Activated gamma-delta T cell treated with anti-CD3 and anti-CD28 coated beads, Interleukin-2, amount 50 U/mL, for 16 hours (primary cell): ENCODE measurements at regions not wholly inside any gene's neighbourhood (a gene's known extent, or its start where the extent isn't known, plus 50 kb on each side); places are given as distances from the start of the nearest gene placed in this dataset.

Experiments used
- DNase-seq: peaks from one replicate; pipeline ENCODE4 v3.0.0-alpha.2; 2020; ENCODE audit warnings: low read depth

DNA sequence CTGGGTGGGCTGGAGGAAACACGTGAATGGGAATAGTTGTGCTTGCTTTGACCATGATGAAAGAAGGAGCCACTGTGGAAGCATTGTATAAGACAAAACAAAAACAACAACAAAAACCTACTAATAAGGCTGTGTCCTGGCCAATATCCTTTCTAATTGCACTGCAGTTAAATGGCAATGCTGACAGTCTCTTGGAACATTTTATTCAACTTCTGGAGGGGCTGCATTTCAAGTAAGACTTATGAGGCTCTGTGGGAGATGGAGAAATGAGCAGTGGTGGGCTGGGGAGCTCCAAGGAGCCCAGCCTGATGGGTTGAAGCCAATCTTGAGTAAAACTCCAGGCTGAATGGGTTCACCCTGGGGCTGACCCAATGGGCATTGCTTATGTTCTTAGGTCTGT lies 99.8 kb upstream of the ROPN1 start:
- no peak for DNase-seq

DNA sequence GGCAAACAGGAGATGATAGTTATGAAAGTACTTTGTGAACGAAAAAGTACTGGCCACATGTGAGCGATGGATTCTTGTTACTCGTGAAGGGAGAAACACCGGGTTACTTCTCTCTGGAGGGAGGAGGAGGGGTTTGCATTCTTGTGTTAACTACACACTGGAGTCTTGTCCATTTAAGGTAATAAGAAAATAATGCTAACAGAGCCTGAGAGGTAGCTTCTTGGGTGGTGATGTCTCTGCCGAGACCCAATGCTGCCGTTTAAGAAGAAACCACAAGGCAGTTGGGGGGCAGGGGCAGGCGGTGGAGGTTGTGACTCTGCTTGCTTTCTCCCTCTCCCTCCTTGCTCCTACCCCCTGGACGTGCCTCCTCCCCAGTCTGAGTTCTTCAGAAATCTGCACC lies 100.9 kb upstream of the ROPN1 start:
- DNase-seq = no peak

DNA sequence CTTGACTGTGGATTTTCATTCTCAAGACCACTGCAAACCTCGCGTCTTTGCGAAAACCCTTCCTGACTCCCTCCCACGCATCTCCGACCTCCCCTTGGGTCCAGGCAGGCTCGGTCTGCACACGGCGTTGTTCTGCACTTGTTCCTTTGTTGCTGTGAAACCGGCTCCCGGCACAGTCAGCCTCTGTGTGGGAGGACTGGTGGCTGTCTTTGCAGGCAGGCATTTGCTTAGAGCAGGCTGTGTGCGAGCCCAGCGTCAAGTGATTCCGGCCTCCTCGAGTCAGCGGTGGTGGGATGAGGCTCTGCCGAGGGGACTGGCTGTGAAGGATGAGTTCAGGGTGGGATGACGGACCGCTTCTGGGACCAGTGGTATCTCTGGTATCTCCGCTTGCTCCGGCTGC lies 102.6 kb upstream of the ROPN1 start:
- DNase-seq = no peak

DNA sequence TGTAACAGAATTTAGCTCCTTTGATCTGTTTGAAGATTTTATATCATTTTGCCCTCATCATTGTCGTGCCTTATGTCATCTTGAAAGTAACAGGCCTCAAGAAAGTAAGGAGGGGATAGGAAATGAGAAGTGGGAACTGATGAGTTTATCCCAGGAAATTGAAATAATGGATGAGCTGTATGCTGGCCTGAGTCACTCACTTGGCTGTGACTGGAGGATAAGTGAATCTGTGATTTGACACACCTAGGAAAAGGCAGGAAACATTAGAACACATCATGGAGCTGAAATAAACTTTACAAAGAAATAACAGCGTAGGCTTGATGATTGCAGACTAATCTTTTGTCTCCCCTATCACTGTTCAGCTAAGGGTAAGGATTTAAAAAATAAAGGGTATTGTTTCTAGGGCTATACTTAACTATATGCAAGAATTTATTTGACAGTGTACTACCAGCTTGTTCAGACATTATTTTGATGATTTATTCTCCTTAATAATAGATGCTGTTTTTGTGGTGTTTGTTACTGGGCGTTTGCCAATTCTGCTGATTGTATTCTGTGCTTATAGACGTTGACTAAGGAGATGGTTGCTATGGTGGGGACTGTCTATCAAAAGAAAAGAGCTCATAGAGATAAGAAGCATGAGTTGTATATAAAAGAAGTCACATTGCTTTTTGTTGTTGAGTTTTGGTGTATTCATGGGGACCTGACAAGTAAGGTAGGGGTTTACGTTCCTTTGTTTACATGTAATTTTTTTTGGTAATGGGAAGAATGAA lies 105.6 kb upstream of the ROPN1 start:
- no peak for DNase-seq

DNA sequence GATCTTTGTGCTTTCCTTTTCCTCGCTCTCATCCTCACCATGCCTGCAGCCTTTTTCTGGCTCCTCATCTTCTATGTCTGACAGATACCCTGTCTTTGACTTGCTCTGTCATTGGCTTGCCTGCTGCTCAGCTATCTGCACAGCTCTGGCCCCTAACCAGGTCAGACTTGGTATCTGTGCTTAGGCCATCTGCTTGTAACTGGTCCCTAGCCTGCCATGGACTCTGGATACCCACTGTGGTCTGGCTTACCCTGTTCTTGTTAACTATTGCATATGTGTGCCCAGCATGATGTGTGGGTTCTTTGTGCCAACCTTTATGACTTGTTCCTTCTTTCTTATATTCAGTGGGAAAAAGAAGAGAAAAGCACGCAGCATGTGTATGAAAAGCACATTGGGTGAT lies 109.7 kb upstream of the ROPN1 start:
- DNase-seq = no peak

DNA sequence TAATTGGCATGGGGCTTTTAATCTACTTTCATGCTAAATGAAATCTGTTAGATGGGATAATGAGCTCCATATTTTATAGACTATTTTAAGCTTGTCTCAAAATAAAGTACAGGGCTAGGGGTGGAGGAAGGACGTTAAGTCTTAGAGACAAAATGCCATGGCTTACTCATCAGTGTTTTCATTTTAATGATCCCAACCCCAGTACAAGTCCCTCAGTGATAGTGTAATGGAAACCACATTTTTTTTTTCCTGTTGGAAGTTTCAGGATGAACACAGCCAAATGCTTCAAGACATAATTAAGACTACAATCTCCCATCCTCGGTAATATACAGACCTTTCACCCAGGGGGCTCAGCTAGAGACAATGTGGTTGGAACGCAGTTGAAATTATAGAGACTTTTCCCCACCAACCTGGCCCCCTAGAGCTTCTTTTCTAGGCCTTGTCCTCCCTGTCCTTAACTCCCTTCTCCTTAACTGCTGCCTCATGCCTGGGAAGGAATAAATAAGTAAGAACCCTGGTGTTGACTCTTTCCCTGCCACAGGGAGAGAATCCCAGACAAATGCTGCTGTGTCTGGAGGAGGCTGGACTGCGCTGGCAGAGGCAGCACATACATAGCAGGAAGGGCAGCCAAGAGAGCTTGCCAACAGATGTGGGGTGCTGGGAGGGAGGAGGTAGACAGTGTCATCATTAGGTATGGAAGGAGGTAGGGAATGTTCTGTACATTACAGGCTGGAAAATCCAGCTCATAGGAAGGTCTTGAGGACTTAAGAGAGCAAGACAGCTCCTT lies 115.4 kb upstream of the ROPN1 start:
- no peak for DNase-seq

DNA sequence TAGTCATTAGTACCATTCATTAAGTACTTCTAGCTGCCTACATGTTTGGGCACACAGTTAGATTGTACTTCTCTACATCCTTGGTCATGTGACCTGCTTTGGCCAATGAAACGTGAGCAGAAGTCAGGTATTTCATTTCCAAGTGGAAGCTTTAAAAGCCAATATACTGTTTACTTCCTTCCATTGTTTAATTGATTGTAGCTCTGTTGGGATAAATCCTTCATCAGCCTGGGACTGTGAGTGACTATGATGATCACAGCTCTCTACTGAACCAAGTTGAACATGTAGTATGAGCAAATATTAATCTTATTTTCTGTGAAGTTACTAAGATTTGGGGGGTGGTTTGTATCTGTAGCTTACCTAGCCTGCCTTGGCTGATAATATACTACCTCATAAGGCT lies 116.5 kb upstream of the ROPN1 start:
- no peak for DNase-seq

DNA sequence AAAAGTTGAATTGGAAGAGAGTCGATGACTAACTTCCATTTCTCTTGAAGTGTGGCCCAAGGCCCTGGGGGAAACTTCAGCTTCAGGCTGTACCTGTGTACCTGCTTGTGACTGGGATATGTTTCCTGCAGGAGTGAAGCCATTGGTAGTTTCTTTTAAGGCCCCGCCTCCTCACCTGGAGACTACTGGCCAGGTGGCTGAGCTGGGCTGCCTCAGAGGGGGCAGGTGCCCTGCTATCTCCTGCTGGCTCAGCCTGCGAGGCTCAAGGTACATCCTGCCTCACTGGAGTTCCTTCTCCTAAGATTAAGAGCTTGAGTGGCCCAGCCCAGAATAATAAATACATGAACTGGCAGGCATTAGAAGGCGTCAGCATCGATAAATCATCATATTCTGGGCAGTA lies 121.6 kb upstream of the ROPN1 start:
- DNase-seq = no peak

DNA sequence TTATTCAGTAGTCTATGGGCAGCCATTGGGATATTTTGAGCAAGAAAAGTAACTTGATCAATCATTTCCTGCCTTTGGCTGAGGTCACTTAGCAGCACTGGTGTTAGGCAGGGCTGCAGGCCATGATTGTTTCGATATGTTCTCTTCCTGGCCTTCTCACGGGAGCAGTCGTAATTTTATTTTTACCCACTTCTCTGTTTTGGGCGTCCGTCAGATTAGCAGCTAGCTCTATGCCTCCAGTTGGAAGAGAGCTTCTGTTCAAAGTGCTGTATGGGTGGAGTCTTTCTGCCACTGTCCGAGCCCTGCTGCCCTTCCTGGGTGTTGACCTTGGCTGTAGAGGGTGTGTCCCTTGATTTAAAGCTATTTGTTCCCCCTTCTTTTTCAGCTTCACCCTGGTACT lies 123.4 kb upstream of the ROPN1 start:
- DNase-seq = no peak

DNA sequence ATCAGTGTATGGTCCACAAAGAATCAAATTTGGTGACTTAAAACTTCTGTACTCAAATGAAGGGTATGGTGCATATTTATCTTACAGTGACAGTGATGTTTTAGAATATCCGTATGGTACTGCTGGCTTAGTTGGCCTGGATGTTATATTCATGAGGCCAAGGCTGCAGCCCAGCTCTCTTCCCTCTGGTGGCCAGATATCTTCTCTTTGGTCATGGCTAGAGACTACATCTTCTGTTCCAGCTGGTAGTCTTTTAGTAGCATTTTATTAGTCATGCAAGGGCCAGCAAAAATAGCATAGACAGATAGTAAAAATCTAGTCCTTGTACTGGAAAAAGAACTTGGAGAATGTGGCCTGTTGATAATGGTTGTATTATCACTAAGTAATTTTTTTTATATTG lies 124.0 kb upstream of the ROPN1 start:
- no peak for DNase-seq

DNA sequence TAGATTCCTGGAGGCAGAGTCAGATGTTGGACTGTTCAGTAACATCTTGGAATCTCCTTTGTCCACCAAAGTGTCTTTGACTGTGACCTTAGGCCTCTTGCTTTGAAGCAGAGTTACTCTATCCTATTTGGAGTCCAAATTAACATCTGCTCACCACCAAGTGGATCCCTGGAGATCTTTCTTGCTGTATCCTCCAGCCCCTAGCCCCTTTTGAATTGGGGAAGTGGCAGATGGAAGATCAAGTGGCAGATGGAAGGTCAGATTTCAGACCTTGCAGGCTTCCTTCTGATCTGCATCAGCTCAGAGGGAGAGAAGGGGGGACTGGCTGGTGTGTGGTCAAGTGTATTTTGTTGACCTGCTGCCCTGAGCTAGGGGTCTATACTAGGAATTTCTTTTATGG lies 125.0 kb upstream of the ROPN1 start:
- no peak for DNase-seq

DNA sequence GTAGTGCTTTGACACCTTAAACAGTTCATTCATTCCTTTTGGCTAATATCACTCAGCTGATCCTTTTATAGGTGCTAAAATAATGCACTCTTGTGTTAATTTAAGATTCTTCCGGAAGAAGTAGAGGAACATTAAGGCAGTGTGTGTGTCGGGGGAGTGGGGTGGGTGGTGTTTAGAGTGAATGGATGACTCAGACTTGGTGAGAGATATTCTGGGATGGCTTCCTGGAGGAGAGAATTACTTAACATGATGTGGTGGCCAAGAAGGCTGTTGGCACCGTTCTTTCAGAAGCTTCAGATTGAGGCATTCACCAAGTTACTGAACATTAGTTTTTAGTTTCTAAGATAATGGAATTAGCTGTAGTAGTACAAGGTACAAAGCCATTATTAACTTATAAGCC lies 125.6 kb upstream of the ROPN1 start:
- DNase-seq = no peak

DNA sequence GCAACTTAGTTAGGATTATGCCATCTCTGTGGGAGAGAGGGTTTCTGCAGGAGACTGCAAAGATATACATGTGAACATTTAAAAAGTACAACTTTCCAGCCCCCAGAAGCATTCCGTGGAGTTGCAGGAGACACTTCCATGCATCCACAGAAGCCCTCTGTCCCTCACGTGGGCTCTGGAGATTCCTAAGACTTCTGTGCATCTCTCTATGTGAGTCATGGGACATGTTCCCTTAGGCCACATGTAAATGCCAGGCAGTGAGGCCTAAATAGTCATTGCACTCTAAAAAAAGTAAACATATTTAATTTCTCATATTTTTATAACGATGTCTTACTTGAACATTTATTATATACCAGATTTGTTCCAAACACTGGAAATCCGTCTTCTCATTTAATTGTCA lies 126.5 kb upstream of the ROPN1 start:
- DNase-seq = no peak

DNA sequence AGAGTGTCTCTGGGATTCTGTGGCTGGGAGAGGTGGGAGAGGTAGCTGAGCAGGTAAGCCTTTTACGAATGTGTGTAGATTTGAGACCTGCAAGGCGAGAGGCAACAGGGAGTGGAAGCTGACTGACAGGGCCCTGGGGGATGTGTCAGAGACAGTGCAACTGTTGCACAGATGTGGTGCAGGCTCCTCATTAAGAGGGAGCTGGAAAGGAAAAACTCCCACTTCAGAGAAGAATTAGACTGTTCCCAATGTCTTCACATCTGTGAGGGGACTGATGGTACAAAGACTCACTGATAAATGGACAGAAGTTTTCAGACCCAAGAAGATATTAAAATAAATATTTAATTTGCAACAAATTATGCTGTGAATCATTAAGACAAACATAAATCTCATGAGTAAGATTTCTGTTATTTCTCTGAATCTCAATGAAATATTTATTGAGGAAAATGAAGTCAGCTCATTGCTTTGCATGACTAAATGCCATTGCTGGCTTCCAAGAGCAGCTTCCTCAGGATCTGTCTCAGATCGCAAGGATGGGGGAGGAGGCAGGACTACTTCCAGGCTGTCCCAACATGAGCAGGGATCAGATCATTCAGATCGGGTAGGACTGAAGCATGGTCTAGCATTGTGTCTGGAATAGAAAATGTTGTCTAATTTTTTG lies 127.3 kb upstream of the ROPN1 start:
- no peak for DNase-seq

DNA sequence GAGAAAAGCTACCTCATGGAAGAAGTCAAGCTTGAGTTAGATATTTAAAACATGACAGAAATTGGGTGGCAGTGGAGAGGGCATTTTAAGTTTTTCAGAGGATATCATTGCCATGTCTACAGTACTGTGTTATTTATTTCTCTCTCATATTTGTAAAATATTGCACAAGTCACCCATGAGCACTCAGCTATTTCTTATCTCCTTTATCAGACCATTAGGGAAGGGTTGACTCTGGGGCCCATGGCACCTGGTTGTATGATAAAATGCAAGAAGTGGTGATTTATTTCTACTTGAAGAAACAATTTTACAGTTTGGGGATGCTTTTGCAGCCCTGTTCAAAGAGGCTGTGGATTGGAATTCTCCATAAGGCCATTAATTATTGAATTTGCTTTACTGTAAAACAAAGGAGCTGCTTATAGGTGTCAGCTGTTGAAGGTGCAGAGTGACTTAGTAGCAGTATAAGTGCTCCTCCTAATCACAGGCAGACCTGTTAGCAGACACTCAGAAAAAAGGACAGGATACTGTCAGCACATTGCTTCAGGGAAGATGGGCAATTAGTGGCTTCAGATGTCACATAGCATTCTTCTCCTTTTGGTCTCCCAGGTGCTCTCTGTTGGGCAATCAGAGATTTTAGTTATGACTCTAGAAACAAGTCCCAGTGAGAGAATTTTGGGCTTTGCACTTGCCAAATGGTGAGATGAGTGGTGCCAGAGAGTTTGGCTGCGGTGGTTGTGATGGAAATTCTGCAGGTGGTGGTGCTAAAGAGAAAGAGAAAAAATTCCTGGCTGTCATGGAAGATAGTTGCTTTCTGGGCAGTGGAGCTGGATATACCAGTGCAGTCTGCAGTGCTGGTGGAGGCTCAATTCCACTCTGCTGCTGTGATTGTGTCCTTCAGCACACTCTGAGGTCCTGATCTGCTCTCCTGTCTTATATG lies 129.7 kb upstream of the ROPN1 start:
- DNase-seq = no peak

DNA sequence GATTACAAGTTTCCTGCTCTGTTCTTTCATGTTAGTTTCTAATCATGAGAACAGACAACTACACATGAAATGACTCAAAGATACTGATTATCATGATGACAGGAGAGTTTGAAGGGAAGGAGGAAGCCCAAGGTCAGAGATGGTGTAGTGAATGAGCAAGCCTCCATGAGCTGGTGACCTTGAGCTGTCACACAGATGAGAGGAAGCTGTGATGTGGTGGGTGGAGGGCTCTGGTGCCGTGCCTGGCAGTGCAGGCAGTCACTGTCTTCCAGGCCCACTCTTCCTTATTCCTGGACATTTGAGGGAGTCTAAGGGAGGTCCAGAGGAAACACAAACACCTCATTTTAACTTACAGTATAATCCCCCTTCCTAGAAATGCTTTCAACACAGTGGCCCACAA lies 133.4 kb upstream of the ROPN1 start:
- DNase-seq = no peak

DNA sequence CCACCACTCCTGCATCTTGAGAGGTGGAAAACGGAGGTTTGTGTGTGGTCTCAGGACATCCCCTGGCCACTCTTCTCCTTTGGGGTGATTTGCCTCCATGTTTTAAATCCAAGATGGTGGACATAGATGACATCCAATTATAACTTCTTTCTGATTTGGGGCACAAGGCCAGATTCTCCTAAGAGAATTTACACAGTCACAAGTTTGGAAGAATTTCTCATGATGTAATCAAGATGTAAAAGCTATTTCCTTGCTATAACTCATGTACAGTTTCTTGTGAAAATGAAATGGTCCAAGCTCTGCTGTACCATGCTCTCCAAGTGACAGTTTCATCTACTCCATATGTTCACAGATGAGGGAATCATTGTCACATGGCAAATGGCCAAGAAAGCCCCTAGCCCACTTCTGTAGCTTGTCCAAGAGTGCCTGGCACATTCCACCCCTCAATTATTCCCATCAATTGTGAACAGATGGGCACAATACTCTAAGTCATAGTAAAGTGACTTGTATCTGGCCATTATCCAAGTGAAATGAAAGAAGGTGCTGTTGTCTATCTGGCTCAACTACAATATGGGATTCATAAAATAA lies 134.6 kb upstream of the ROPN1 start:
- DNase-seq = no peak

DNA sequence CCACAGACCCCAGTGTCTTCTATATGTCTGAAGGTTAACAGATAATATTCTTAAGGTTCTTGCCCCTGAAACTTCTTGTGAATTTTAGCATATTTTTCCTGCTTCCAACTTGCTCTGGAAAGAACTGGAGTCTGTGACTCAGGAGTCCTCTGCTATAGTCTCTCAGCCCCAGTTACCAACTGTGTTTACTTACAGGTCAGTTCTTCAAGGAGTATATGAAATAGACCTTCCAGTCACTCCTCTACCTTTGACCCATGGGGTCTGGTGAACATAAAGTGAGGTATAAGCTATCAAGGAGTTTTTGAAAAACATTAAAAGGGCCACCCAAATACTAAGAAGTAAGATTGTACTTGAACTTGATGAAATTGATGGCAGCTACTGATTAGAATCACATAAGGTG lies 139.2 kb upstream of the ROPN1 start:
- DNase-seq = no peak

DNA sequence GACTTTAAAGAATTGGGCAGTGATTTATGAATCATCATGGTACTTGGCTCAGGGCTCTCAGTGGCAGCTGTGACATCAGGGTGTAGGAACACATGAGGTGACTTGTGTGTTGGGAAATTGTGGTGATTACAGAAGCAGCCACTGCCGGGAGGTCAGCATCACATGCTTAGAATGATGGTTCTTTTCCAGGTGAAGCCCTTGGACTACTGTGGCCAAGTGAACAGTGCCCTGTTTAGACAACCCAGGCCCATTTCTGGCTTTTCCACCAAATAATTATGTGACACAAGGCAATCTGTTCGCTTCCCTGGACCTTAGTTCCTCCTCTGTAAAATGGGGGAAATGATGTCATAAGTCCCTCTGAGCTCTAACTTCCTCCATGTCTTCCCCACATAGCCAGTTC lies 139.7 kb upstream of the ROPN1 start:
- no peak for DNase-seq

DNA sequence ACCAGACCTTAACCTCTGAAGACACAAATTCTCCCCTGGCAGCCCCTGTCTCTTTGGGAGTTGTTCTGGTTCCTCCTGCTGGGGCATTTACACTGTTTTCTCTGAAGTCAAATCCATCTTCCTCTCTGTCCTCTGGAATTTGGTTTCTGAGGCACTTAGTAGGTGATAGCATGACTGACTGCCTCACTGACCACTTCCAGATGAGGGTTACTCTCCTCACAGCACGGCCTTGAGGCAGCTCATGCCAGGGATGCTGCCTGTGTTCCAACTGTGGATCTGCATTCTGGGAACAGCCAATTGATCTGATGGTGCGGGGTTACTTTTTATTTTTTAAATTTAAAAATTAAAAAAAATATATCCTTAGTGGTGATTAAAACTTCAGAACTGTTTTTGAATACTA lies 140.9 kb upstream of the ROPN1 start:
- DNase-seq = no peak

DNA sequence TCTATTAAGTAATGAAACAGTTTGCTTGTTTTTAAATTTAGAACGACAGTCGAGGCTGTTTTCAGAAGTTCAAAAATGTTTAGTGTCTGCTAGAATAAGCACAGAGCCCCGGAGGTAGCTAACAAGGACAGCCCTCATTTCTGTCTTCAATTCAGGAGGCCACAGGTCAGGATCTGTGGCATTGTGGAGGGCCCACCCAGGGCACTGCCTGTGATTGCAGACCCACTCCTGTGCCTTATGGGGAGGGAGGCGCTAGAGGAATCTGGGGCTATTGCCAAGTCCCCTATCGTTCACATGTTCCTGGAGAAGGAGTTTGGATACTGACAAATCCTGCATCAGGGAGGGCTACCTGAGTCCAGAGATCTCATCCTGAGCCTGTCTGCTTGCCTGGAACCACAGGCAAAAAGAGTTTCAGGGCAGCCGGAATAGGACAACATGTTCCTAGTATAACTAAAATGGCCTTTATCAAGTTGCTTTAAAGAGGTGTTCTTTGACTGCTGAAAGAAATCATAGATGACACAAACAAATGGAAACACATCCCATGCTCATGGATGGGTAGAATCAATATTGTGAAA lies 141.5 kb upstream of the ROPN1 start:
- DNase-seq = no peak
